Hepatocyte (in vitro differentiated cells): ENCODE measurements at regions not wholly inside any gene's neighbourhood (a gene's known extent, or its start where the extent isn't known, plus 50 kb on each side); places are given as distances from the start of the nearest gene placed in this dataset.

ENCODE experiments used
- DNase-seq: peaks from one replicate; pipeline ENCODE4 v3.0.0-alpha.2; 2016; ENCODE audit warnings: low spot score
- H2AFZ ChIP-seq: fragments of 200-600 bp; sonication (generic); 2 replicates; pipeline ENCODE4 v1.6.0; 2016; ENCODE audit warnings: antibody characterized with exemption, mild to moderate bottlenecking
- H3K27ac ChIP-seq: fragments of 200-600 bp; sonication (generic); 2 replicates; pipeline ENCODE4 v1.5.1; 2016; ENCODE audit warnings: mild to moderate bottlenecking
- H3K27me3 ChIP-seq: fragments of 200-600 bp; sonication (generic); 2 replicates; pipeline ENCODE4 v1.6.1; 2016
- H3K36me3 ChIP-seq: fragments of 200-600 bp; sonication (generic); replicated peaks from 2 replicates; pipeline ENCODE4 v1.5.1; 2016; ENCODE audit warnings: low read depth; ENCODE audit not compliant: insufficient read depth
- H3K4me1 ChIP-seq: fragments of 200-600 bp; sonication (generic); 2 replicates; pipeline ENCODE4 v1.5.1; 2016; ENCODE audit warnings: mild to moderate bottlenecking, moderate library complexity; ENCODE audit not compliant: insufficient read depth
- H3K4me2 ChIP-seq: fragments of 200-600 bp; sonication (generic); 2 replicates; pipeline ENCODE4 v1.6.0; 2016
- H3K4me3 ChIP-seq: fragments of 200-600 bp; sonication (generic); 2 replicates; pipeline ENCODE4 v1.5.1; 2016; ENCODE audit warnings: mild to moderate bottlenecking
- H3K79me2 ChIP-seq: fragments of 200-600 bp; sonication (generic); 2 replicates; pipeline ENCODE4 v1.6.0; 2017; ENCODE audit warnings: mild to moderate bottlenecking
- H3K9me2 ChIP-seq: fragments of 200-600 bp; sonication (generic); replicated peaks from 2 replicates; pipeline ENCODE4 v1.6.0; 2017; ENCODE audit warnings: mild to moderate bottlenecking; ENCODE audit not compliant: insufficient read depth
- H3K9me3 ChIP-seq: fragments of 200-600 bp; sonication (generic); 2 replicates; pipeline ENCODE4 v1.5.1; 2016; ENCODE audit warnings: low read depth, mild to moderate bottlenecking
- H4K20me1 ChIP-seq: fragments of 200-600 bp; sonication (generic); 2 replicates; pipeline ENCODE4 v1.6.0; 2016; ENCODE audit warnings: mild to moderate bottlenecking; ENCODE audit not compliant: insufficient read depth, poor library complexity, severe bottlenecking
- CTCF ChIP-seq: fragments of 200-600 bp; sonication (generic); IDR thresholded peaks from 2 replicates; pipeline ENCODE4 v1.5.1; 2016; ENCODE audit warnings: antibody characterized with exemption, mild to moderate bottlenecking; ENCODE audit not compliant: poor library complexity
- EZH2 ChIP-seq: fragments of 200-600 bp; sonication (generic); IDR thresholded peaks from 2 replicates; pipeline ENCODE4 v1.6.1; 2016; ENCODE audit warnings: antibody characterized with exemption, mild to moderate bottlenecking, borderline replicate concordance
- EZH2phosphoT487 ChIP-seq: fragments of 200-600 bp; sonication (generic); IDR thresholded peaks from one replicate; pipeline ENCODE4 v1.6.1; 2018; ENCODE audit warnings: antibody characterized with exemption, mild to moderate bottlenecking, low read depth, moderate library complexity; ENCODE audit not compliant: unreplicated experiment, severe bottlenecking
- WGBS: methylation state at CpG from one replicate; pipeline ENCODE4 v1.1.6; 2016; ENCODE audit warnings: low lambda C conversion rate; ENCODE audit errors: missing lambda C conversion rate; 5-methylcytosine and 5-hydroxymethylcytosine counted together

- H3K36me3 ChIP-seq: no peaks in the 10 kb centered on the region
- H3K27me3 ChIP-seq: no peaks in the 10 kb centered on the region
- no peak overlapping the region for H2AFZ ChIP-seq
- H3K27ac ChIP-seq: no peak overlapping the region
- no peak overlapping the region for H3K4me3 ChIP-seq
- H4K20me1 ChIP-seq: no peaks in the 10 kb centered on the region
- H3K4me1 ChIP-seq: no peaks in the 10 kb centered on the region
- TF ChIP-seq EZH2phosphoT487: no peak
- TF ChIP-seq CTCF: no peak
- TF ChIP-seq EZH2: no peak
- DNase-seq: no peak
- no peak overlapping the region for H3K4me2 ChIP-seq
- 72% methylated on average over 3 of the region's 3 CpGs for WGBS
- H3K9me3 ChIP-seq: no peaks in the 10 kb centered on the region
- H3K9me2 ChIP-seq: no peaks in the 10 kb centered on the region
- no peaks in the 10 kb centered on the region for H3K79me2 ChIP-seq
These were observed 83.9 kb upstream of the SLCO6A1 start for GRCh38 chr5:102582696-102583095.

- DNase-seq: peak; percentile 21
- Histone ChIP-seq H3K27ac (no peak overlapping the region), H3K79me2 (no peaks in the 10 kb centered on the region), H3K27me3 (no peaks in the 10 kb centered on the region), H4K20me1 (no peaks in the 10 kb centered on the region), H3K4me3 (no peak overlapping the region), H3K4me1 (no peaks in the 10 kb centered on the region), H3K9me3 (no peaks in the 10 kb centered on the region), H3K9me2 (no peaks in the 10 kb centered on the region), H2AFZ (no peak overlapping the region), H3K36me3 (no peaks in the 10 kb centered on the region), H3K4me2 (no peak overlapping the region)
- WGBS: 46% methylated on average over 5 of the region's 5 CpGs
- TF ChIP-seq EZH2phosphoT487 (no peak), CTCF (peak; percentile 73)
These were observed 84.7 kb upstream of the SLCO6A1 start for GRCh38 chr5:102583276-102584124.

GRCh38 chr5:102589661-102590060 lies 90.9 kb upstream of the SLCO6A1 start:
- Histone ChIP-seq H3K27ac (no peak overlapping the region), H3K4me3 (no peak overlapping the region), H3K36me3 (no peaks in the 10 kb centered on the region), H3K9me2 (no peaks in the 10 kb centered on the region), H3K27me3 (no peaks in the 10 kb centered on the region), H3K4me2 (no peak overlapping the region), H4K20me1 (no peaks in the 10 kb centered on the region), H3K79me2 (no peaks in the 10 kb centered on the region), H3K9me3 (no peaks in the 10 kb centered on the region), H3K4me1 (no peaks in the 10 kb centered on the region), H2AFZ (no peak overlapping the region)
- no peak for DNase-seq
- TF ChIP-seq EZH2phosphoT487 (no peak), CTCF (no peak), EZH2 (no peak)
- WGBS: 63% methylated on average over 2 of the region's 2 CpGs
